Prostate gland (tissue), 2 donors: ENCODE measurements at regions not wholly inside any gene's neighbourhood (a gene's known extent, or its start where the extent isn't known, plus 50 kb on each side); places are given as distances from the start of the nearest gene placed in this dataset.

Experiments used
- DNase-seq: peaks from one replicate; pipeline ENCODE4 v3.0.0-alpha.2; 2019; ENCODE audit warnings: low spot score
- H3K27ac ChIP-seq, 2 donors: fragments of 200-600 bp; sonication (generic); 2 replicates each; pipeline ENCODE4 v1.5.1; 2017 to 2019
- H3K27me3 ChIP-seq: fragments of 200-600 bp; sonication (generic); replicated peaks from 2 replicates; pipeline ENCODE4 v1.5.1; 2019; ENCODE audit not compliant: insufficient read depth
- H3K36me3 ChIP-seq, 2 donors: fragments of 200-600 bp; sonication (generic); 1 replicate in 1 of 2; 2 replicates in 1 of 2; pipeline versions ENCODE4 v1.5.1 to v1.8.1; 2017 to 2019
- H3K4me1 ChIP-seq: fragments of 200-600 bp; sonication (generic); replicated peaks from 2 replicates; pipeline ENCODE4 v1.5.1; 2019
- H3K4me3 ChIP-seq, 2 donors: fragments of 200-600 bp; sonication (generic); 2 replicates each; pipeline ENCODE4 v1.5.1; 2017 to 2019
- H3K9me3 ChIP-seq: fragments of 200-600 bp; sonication (generic); 2 replicates; pipeline ENCODE4 v1.5.1; 2017
- POLR2A ChIP-seq: fragments of 450-650 bp; IDR thresholded peaks from one replicate; pipeline ENCODE4 v1.6.1; 2016; ENCODE audit warnings: antibody characterized with exemption, mild to moderate bottlenecking
- POLR2AphosphoS5 ChIP-seq: sonication (generic); formaldehyde crosslinking; IDR thresholded peaks from one replicate; pipeline ENCODE4 v1.6.1; 2017; ENCODE audit warnings: antibody characterized with exemption
- WGBS: methylation state at CpG from one replicate; pipeline ENCODE4 v1.1.5; 2018; 5-methylcytosine and 5-hydroxymethylcytosine counted together
- intact Hi-C: fragments of 100-400 bp; cut with DNase I; formaldehyde crosslinking; loops from one replicate; pipeline ENCODE4 v1.14.2; 2022
- TF ChIP-seq, protein P1 (sequence below), 4 experiments: fragments of 200-600 bp in 2 of 4; fragments of 450-650 bp in 2 of 4; sonication (generic) in 2 of 4; IDR thresholded peaks; 1 replicate in 3 of 4; 2 replicates in 1 of 4; pipeline ENCODE4 v1.5.1; 2016 to 2019; ENCODE audit warnings: antibody characterized with exemption in 4 of 4, mild to moderate bottlenecking in 2 of 4, moderate library complexity in 2 of 4

- H3K4me3 ChIP-seq, result no peak overlapping the region
- H3K9me3 ChIP-seq, result no peaks in the 10 kb centered on the region
- no peak for DNase-seq
- H3K36me3 ChIP-seq, result no peaks in the 10 kb centered on the region
- H3K27ac ChIP-seq, result no peak overlapping the region
- no peak for TF ChIP-seq POLR2AphosphoS5
- no peak for TF ChIP-seq POLR2A
- TF ChIP-seq, protein P1, sequence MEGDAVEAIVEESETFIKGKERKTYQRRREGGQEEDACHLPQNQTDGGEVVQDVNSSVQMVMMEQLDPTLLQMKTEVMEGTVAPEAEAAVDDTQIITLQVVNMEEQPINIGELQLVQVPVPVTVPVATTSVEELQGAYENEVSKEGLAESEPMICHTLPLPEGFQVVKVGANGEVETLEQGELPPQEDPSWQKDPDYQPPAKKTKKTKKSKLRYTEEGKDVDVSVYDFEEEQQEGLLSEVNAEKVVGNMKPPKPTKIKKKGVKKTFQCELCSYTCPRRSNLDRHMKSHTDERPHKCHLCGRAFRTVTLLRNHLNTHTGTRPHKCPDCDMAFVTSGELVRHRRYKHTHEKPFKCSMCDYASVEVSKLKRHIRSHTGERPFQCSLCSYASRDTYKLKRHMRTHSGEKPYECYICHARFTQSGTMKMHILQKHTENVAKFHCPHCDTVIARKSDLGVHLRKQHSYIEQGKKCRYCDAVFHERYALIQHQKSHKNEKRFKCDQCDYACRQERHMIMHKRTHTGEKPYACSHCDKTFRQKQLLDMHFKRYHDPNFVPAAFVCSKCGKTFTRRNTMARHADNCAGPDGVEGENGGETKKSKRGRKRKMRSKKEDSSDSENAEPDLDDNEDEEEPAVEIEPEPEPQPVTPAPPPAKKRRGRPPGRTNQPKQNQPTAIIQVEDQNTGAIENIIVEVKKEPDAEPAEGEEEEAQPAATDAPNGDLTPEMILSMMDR (IDR thresholded peaks at IDR 0.05), result no peak
- 85% methylated on average over 3 of the region's 3 CpGs for WGBS
- no peaks in the 10 kb centered on the region for H3K4me1 ChIP-seq
- H3K27me3 ChIP-seq, result no peaks in the 10 kb centered on the region
- intact Hi-C loops, result no loop called here
Measured at GRCh38 chr13:105213512-105213911, 1322.0 kb downstream of the EFNB2 start.

GRCh38 chr13:105207572-105208293 is 1327.7 kb downstream of the EFNB2 start:
- no peak for TF ChIP-seq POLR2AphosphoS5
- no peak for TF ChIP-seq POLR2A
- TF ChIP-seq, protein P1 (IDR thresholded peaks at IDR 0.05), result no peak
- 61% methylated on average over 4 of the region's 4 CpGs for WGBS
- H3K4me3 ChIP-seq, result no peak overlapping the region
- no peaks in the 10 kb centered on the region for H3K36me3 ChIP-seq
- H3K27me3 ChIP-seq, result no peaks in the 10 kb centered on the region
- no peak for DNase-seq
- intact Hi-C loops, result no loop called here
- no peaks in the 10 kb centered on the region for H3K4me1 ChIP-seq
- H3K27ac ChIP-seq, result no peak overlapping the region
- no peaks in the 10 kb centered on the region for H3K9me3 ChIP-seq

DNA sequence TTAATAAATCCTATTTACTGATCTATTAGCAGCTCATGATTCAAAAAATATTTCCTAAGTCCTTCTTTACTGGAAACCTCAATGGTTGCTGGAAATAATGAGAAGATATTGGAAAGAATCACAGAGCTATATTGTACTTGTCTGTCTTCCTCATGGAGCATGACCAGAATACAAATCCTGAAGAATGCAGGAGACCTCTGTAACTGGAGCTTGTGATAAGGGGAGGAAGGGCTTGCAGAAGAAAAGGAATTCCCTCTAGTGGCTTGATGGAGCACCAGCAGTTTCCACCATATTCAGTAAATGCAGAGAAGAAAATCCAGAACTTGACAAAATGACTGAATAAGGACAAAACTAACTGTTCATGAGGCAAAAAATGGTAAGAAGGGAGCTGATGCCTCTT is 1333.1 kb downstream of the EFNB2 start:
- Histone ChIP-seq H3K27me3 (no peaks in the 10 kb centered on the region), H3K27ac (no peak overlapping the region), H3K36me3 (no peaks in the 10 kb centered on the region), H3K4me1 (no peaks in the 10 kb centered on the region), H3K4me3 (no peak overlapping the region), H3K9me3 (no peaks in the 10 kb centered on the region)
- TF ChIP-seq POLR2A (no peak), POLR2AphosphoS5 (no peak)
- TF ChIP-seq, protein P1 (IDR thresholded peaks at IDR 0.05), result peak in 3 of 4 experiments; percentile 15 to 32 (median 20)
- intact Hi-C loops, result no loop called here
- DNase-seq, result no peak

- intact Hi-C loops, result no loop called here
- no peak overlapping the region for H3K27ac ChIP-seq
- H3K9me3 ChIP-seq, result no peaks in the 10 kb centered on the region
- no peaks in the 10 kb centered on the region for H3K27me3 ChIP-seq
- no peak overlapping the region for H3K4me3 ChIP-seq
- DNase-seq, result no peak
- 73% methylated on average over 3 of the region's 3 CpGs for WGBS
- TF ChIP-seq, protein P1 (IDR thresholded peaks at IDR 0.05), result no peak
- TF ChIP-seq POLR2AphosphoS5 (no peak), POLR2A (no peak)
- no peaks in the 10 kb centered on the region for H3K36me3 ChIP-seq
- no peaks in the 10 kb centered on the region for H3K4me1 ChIP-seq
Measured at GRCh38 chr13:105201351-105201750, 1334.1 kb downstream of the EFNB2 start.

DNA sequence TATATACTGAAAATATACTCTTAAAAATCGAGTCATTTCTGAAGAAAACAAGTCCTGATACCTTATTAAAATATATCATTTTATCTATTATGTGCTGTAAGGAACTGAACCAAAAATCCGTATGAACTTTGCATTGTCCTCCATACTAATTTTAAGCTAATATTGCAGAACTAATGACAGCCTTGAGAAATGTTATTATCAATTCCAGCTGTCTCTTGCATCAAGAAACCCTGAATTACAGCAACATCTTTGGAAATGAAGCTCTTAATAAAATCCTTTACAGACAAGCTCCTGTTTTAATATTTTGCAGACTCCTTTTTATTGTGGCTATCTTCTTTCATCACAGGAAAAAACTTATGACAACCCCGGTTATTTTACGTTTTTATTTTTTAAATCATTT is 1335.3 kb downstream of the EFNB2 start:
- no peaks in the 10 kb centered on the region for H3K9me3 ChIP-seq
- no peak overlapping the region for H3K27ac ChIP-seq
- H3K4me1 ChIP-seq, result no peaks in the 10 kb centered on the region
- DNase-seq, result no peak
- intact Hi-C loops, result no loop called here
- TF ChIP-seq, protein P1 (IDR thresholded peaks at IDR 0.05), result no peak
- TF ChIP-seq POLR2A, result no peak
- no peak for TF ChIP-seq POLR2AphosphoS5
- 63% methylated on average over 4 of the region's 4 CpGs for WGBS
- no peaks in the 10 kb centered on the region for H3K27me3 ChIP-seq
- no peak overlapping the region for H3K4me3 ChIP-seq
- no peaks in the 10 kb centered on the region for H3K36me3 ChIP-seq
